Rectal smooth muscle tissue (tissue), 1 donor: ENCODE measurements at regions not wholly inside any gene's neighbourhood (a gene's known extent, or its start where the extent isn't known, plus 50 kb on each side); places are given as distances from the start of the nearest gene placed in this dataset.

Experiments used
- H3K27ac ChIP-seq: one replicate; pipeline ENCODE4 v1.7.0; 2013; ENCODE audit warnings: low read depth, low read length, inconsistent platforms
- H3K27me3 ChIP-seq: one replicate; pipeline ENCODE4 v1.7.0; 2013; ENCODE audit warnings: low read length; ENCODE audit not compliant: control insufficient read depth, insufficient read depth
- H3K36me3 ChIP-seq: one replicate; pipeline ENCODE4 v1.7.0; 2013; ENCODE audit warnings: low read length; ENCODE audit not compliant: control insufficient read depth, insufficient read depth
- H3K4me1 ChIP-seq: one replicate; pipeline ENCODE4 v1.7.0; 2013; ENCODE audit warnings: low read length; ENCODE audit not compliant: control insufficient read depth, insufficient read depth
- H3K4me3 ChIP-seq: one replicate; pipeline ENCODE4 v1.7.0; 2013; ENCODE audit warnings: low read length
- H3K9ac ChIP-seq: one replicate; pipeline ENCODE4 v1.7.0; 2013; ENCODE audit warnings: low read length

DNA sequence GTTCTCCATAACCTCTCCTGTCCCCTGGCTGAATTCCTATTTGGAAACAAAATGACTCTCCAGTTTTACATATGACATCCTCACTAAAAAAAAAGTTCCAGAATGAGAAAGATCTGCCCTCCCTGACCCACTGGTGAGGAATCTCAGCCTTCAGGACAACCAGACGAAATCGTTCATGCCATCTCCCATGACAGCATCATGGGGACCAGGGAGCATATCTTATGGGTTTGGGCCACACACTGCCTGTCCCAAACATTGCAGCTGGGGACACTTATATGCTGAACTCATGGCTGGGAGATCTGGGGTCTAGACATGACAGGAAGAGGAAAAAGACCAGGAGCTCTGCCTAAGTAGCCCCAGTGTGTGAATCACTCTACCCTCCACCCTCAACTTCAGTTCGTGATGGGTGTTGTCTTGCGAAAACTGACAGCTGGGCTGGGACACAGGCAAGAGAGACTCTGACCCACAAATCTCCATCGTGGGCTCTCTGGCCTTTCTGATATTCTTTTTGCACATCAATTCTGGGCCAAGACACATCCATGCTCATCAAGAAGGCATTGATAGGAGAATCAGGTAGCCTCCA is 102.0 kb downstream of the ZNF280B start:
- Histone ChIP-seq H3K9ac (no peak overlapping the region), H3K36me3 (no peaks in the 10 kb centered on the region), H3K27me3 (no peaks in the 10 kb centered on the region), H3K4me3 (no peak overlapping the region), H3K4me1 (no peaks in the 10 kb centered on the region), H3K27ac (no peak overlapping the region)

DNA sequence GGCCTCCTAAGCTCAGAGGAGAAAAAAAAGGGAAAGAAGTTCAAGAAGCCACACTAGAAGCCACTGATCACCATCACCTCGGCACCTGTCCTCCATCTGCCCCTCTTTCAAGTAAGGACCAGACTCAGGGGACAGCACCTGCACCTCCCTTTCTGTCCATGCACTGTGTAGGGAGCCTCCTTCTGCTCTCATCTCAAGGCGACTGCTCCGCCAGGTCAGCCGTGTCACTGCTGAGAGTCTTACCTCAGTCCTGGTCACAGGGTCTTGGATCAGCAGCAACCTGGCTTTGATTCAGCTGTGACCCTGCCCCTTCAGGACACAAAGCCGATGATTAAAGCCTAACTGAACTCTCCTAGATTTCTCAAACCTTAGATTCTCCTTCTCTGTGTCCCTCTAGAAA is 101.5 kb downstream of the ZNF280B start:
- Histone ChIP-seq H3K4me3 (no peak overlapping the region), H3K9ac (no peak overlapping the region), H3K4me1 (no peaks in the 10 kb centered on the region), H3K27ac (no peak overlapping the region), H3K27me3 (no peaks in the 10 kb centered on the region), H3K36me3 (no peaks in the 10 kb centered on the region)

DNA sequence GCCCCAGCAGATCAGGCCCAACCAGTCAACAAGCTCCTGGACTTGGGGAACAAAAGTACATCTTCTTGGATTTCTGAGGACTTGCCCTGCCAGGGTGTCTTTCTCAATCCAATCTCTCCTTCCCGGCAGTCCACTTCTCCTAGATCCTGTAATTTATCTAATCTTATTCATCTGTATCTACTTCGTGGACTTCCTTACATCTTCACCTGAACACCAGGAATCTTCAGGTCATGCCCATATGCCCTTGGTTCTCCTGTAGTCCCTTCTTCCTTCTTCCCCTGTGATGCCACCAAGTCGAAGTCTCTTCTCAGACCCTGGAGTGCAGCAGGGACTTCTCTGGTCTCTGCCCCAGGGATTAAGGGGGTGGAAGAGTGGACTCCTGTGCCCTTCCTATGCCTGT is 100.3 kb downstream of the ZNF280B start:
- Histone ChIP-seq H3K4me1 (no peaks in the 10 kb centered on the region), H3K9ac (no peak overlapping the region), H3K27ac (no peak overlapping the region), H3K36me3 (no peaks in the 10 kb centered on the region), H3K27me3 (no peaks in the 10 kb centered on the region), H3K4me3 (no peak overlapping the region)

DNA sequence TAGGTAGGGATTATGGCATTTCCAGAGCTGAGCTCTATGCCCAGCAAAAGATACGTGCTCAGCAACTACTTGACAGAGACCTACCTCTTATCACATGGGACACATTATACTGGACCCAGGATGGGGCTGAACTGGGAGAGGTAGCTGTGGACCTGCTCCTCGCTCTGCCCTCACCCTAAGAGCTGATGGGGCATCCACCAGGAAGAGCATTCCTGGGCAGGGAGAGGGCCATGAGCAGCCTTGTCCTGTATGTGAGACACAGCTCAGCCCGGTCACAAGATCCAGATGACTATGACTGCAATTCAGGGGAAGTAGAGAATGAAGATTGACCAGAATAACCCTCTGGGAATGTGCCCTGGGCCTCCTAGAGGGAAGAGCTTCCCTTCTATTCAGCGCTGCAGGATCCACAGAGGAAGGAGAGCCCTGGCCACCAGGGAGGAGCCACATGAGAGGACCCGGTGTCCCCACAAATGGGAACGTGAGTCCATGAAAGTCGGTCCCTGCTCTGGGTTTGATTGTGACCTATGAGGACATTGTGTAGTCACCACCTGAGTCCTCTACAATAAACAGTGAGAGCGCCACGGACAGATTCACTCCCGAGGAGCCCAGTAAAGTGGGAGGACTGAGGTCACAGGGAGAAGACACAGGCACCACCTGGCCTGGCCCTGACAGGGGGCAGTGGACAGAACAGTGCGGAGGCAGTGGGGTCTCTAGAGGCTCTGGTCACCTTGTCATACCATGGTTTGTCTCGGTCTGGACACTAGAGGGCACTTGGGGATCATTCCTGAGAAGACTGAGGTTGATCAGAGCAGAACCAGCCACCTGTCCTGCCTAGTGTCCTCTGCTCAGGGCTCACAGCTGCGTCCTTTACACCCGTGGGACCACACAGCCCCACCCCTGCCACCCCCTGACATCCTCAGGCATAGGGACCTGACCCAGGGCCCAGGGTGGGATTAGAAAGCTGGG is 99.5 kb downstream of the ZNF280B start:
- no peak overlapping the region for H3K27ac ChIP-seq
- H3K4me1 ChIP-seq: no peaks in the 10 kb centered on the region
- no peak overlapping the region for H3K9ac ChIP-seq
- no peak overlapping the region for H3K4me3 ChIP-seq
- H3K36me3 ChIP-seq: no peaks in the 10 kb centered on the region
- no peaks in the 10 kb centered on the region for H3K27me3 ChIP-seq

DNA sequence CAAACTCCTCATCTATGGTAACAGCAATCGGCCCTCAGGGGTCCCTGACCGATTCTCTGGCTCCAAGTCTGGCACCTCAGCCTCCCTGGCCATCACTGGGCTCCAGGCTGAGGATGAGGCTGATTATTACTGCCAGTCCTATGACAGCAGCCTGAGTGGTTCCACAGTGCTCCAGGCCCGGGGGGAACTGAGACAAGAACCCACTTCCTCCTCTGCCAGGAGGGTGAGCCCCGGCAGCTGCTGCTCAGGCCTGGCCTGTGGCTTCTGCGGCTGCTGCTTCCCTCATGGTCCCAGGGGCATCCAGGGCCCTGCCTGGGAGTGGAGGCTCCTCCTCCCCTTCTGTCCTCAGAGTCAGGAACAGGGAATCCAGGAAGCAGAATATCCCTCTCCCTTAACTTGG is 98.4 kb downstream of the ZNF280B start:
- H3K27me3 ChIP-seq: no peaks in the 10 kb centered on the region
- no peak overlapping the region for H3K27ac ChIP-seq
- no peaks in the 10 kb centered on the region for H3K4me1 ChIP-seq
- H3K9ac ChIP-seq: no peak overlapping the region
- H3K4me3 ChIP-seq: no peak overlapping the region
- no peaks in the 10 kb centered on the region for H3K36me3 ChIP-seq

DNA sequence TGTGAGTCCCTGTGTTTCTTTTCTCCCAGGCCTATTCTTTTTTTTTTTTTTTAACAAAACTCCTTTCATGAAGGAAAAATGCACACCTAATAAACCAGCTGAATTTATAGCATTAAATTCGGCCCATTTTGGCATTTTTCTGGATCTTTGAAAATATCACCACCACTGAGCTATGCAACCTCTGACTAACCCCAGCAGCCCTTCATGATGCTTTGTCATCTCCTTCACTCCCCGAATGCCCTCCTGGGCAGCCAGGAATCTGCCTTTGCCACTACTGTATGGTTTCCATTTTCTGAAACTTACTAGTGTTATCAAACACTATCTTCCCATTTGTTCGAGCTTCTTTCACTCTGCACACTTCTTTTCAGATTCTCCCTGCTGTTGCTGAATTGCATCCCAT is 97.9 kb downstream of the ZNF280B start:
- Histone ChIP-seq H3K9ac (no peak overlapping the region), H3K4me1 (no peaks in the 10 kb centered on the region), H3K4me3 (no peak overlapping the region), H3K27ac (no peak overlapping the region), H3K27me3 (no peaks in the 10 kb centered on the region), H3K36me3 (no peaks in the 10 kb centered on the region)

DNA sequence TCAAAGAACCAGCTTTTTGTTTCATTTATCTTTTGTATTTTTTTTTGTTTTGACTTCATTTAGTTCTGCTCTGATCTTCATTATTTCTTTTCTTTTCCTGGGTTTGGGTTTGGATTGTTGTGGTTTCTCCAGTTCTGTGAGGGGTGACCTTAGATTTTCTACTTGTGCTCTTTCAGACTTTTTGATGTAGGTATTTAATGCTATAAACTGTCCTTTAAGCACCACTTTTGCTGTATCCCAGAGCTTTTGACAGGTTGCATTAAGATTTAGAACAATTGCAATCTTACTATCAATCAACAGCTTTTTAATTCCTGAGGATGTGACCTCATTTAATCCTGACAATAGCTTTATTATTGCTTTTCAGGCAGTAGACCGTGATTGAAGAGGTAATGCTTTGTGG is 94.3 kb downstream of the ZNF280B start:
- Histone ChIP-seq H3K4me3 (no peak overlapping the region), H3K27me3 (no peaks in the 10 kb centered on the region), H3K4me1 (no peaks in the 10 kb centered on the region), H3K9ac (no peak overlapping the region), H3K36me3 (no peaks in the 10 kb centered on the region), H3K27ac (no peak overlapping the region)

DNA sequence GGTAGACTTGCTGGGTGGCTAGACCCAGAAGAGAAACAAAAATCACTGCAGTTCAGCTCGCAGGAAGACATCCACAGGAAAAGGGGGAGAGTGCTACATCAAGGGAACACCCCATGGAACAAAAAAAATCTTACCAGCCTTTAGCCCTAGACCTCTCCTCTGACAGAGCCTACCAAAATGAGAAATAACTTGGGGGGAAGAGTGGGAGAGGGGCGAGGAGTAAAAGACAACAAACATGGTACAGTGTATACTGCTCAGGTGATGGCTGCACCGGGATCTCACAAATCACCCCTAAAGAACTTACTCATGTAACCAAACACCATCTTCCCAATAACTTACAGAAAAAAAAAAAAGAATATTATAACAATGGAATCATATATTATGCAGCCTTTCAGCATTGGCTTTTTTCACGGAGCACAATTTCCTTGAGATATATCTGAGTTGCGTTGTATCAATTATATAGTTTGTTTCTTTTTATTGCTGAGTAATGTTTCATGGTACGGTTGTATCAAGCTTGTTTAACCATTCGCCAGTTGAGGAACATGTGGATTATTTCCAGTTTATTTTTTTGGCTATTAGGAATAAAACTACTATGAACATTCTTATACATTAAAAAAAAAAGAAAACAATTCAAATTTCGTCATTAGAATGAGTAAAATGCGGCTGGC is 90.9 kb downstream of the ZNF280B start:
- Histone ChIP-seq H3K9ac (no peak overlapping the region), H3K27me3 (no peaks in the 10 kb centered on the region), H3K36me3 (no peaks in the 10 kb centered on the region)

DNA sequence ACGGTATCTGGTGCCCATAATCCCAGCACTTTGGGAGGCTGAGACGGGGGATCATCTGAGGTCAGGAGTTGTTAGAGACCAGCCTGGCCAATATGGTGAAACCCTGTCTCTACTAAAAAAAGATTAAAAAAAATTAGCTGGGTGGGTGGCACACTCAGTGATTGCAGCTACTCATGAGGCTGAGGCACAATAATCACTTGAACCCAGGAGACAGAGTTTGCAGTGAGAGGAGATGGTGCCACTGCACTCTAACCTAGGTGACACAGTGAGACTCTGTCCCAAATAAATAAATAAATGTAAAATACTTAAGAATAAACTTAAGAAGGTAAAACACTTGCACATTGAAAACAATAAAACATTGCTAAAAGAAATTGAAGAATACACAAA is 90.4 kb downstream of the ZNF280B start:
- Histone ChIP-seq H3K27ac (no peak overlapping the region), H3K4me3 (no peak overlapping the region), H3K36me3 (no peaks in the 10 kb centered on the region), H3K27me3 (no peaks in the 10 kb centered on the region), H3K9ac (no peak overlapping the region), H3K4me1 (no peaks in the 10 kb centered on the region)

More for the DNA sequence above, 90.9 kb downstream of the ZNF280B start:
- Histone ChIP-seq H3K4me1 (no peaks in the 10 kb centered on the region), H3K4me3 (no peak overlapping the region), H3K27ac (no peak overlapping the region)

DNA sequence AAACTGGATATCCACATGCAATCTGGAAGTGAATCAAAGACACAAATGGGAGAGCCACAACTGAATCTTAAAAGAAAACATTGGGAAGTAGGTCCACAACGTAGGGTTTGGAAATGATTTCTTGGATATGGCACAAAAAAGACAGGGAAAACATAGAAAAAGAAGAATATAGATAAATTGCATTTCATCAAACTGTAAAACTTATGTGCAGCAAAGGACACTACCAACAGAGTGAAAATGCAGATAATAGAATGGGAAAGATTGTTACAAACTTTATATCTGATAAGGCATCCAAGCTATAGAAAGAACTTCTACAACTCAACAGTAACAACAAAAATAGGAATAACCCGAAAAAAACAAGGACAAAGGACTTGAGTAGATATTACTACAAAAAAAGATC is 89.6 kb downstream of the ZNF280B start:
- no peaks in the 10 kb centered on the region for H3K36me3 ChIP-seq
- no peak overlapping the region for H3K27ac ChIP-seq
- no peak overlapping the region for H3K9ac ChIP-seq
- H3K4me3 ChIP-seq: no peak overlapping the region
- H3K27me3 ChIP-seq: no peaks in the 10 kb centered on the region
- no peaks in the 10 kb centered on the region for H3K4me1 ChIP-seq

DNA sequence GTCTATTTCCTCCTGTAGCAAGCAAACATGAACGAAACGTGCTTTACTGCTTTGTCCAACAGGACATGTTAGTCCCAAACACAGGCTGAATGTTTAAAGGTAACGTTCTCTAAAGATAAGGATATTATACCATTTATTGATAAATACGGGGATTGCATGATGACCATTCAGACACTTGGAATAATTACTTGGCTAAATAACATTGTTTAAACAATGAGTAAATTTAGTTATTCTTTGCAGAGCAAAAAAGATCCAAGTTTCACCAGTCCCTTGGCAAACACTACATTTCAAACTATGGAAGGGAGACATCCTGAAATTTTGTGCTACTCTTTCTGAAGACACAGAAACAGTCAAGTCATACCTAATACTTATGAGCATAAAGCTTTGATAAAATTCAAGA is 88.0 kb downstream of the ZNF280B start:
- H3K36me3 ChIP-seq: no peaks in the 10 kb centered on the region
- H3K9ac ChIP-seq: no peak overlapping the region
- no peaks in the 10 kb centered on the region for H3K4me1 ChIP-seq
- H3K4me3 ChIP-seq: no peak overlapping the region
- H3K27me3 ChIP-seq: no peaks in the 10 kb centered on the region
- no peak overlapping the region for H3K27ac ChIP-seq

DNA sequence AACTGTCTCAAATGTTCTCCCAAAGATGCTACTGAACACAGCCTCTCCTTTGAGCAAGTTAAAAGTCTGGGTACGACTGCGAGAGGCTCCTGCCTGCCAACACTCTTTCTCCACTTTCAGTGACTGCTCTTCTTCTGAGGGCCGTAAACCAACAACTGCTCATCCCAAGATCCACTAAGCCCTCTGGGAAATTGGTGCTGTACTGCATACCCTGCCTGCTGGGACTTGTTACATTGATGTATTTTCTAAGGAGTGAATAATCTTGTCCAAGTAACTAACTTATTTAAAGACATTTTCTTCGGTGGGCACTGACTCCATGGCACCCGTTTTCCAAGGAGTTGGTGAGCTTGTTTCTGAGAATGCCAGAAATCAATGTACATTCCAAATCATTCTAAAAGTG is 87.2 kb downstream of the ZNF280B start:
- Histone ChIP-seq H3K36me3 (no peaks in the 10 kb centered on the region), H3K27ac (no peak overlapping the region), H3K4me1 (no peaks in the 10 kb centered on the region), H3K27me3 (no peaks in the 10 kb centered on the region), H3K4me3 (no peak overlapping the region), H3K9ac (no peak overlapping the region)
